Vagina (tissue), 2 donors: ENCODE measurements at regions not wholly inside any gene's neighbourhood (a gene's known extent, or its start where the extent isn't known, plus 50 kb on each side); places are given as distances from the start of the nearest gene placed in this dataset.

Source experiments
- DNase-seq, 2 donors: peaks; one replicate each; pipeline ENCODE4 v3.0.0-alpha.2; 2017; ENCODE audit errors: extremely low spot score in 2 of 2
- H3K27ac ChIP-seq: fragments of 200-600 bp; sonication (generic); one replicate; pipeline ENCODE4 v1.5.1; 2019
- H3K27me3 ChIP-seq: fragments of 200-600 bp; sonication (generic); one replicate; pipeline ENCODE4 v1.5.1; 2019
- H3K36me3 ChIP-seq, 2 donors: fragments of 200-600 bp; sonication (generic); one replicate each; pipeline ENCODE4 v1.5.1; 2017 to 2019
- H3K4me1 ChIP-seq: fragments of 200-600 bp; sonication (generic); one replicate; pipeline ENCODE4 v1.5.1; 2019
- H3K4me3 ChIP-seq, 2 donors: fragments of 200-600 bp; sonication (generic); 1 replicate in 1 of 2; 2 replicates in 1 of 2; pipeline ENCODE4 v1.5.1; 2016 to 2019
- H3K9me3 ChIP-seq: fragments of 200-600 bp; sonication (generic); one replicate; pipeline ENCODE4 v1.5.1; 2019
- POLR2A ChIP-seq, 2 donors: fragments of 450-650 bp; IDR thresholded peaks; one replicate each; pipeline ENCODE4 v1.6.1; 2017; ENCODE audit warnings: antibody characterized with exemption in 2 of 2, mild to moderate bottlenecking in 2 of 2, moderate library complexity in 2 of 2
- POLR2AphosphoS5 ChIP-seq, 2 donors: sonication (generic); formaldehyde crosslinking; IDR thresholded peaks; one replicate each; pipeline ENCODE4 v1.9.0; 2017; ENCODE audit warnings: antibody characterized with exemption in 2 of 2, mild to moderate bottlenecking in 2 of 2, low read depth in 1 of 2; ENCODE audit not compliant: insufficient read depth in 1 of 2
- intact Hi-C: fragments of 100-400 bp; cut with DNase I; formaldehyde crosslinking; loops from one replicate; pipeline ENCODE4 v1.15.1; 2023
- TF ChIP-seq, protein P1 (sequence below), 3 experiments: fragments of 450-650 bp in 2 of 3; fragments of 200-600 bp in 1 of 3; sonication (generic) in 1 of 3; IDR thresholded peaks; one replicate each; pipeline ENCODE4 v1.5.1; 2017 to 2019; ENCODE audit warnings: antibody characterized with exemption in 3 of 3, mild to moderate bottlenecking in 2 of 3, moderate library complexity in 2 of 3

DNA sequence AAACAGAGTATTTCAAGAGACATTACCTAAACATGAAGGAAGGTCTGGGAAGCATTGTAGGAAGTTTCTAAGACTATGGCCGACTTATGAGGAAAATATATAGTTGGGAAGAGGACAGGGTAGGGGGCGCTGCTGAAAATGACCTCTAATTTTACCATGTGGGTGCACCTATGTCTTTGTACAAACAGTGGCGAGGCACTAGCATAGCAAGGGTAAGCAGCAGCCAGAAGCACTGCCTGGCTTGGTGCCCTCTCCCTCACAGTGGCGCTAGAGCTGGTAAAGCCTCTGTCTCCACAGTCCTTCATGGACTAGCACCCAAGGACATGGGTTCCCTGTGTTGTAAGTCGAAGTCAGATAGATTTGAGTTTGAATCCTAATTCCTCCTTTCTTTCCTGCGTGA, 461.2 kb downstream of the INHBA start:
- Histone ChIP-seq H3K4me3 (no peak overlapping the region), H3K36me3 (no peaks in the 10 kb centered on the region), H3K9me3 (no peaks in the 10 kb centered on the region), H3K4me1 (no peaks in the 10 kb centered on the region), H3K27ac (no peak overlapping the region), H3K27me3 (no peaks in the 10 kb centered on the region)
- TF ChIP-seq POLR2A (IDR thresholded peaks at IDR 0.05) = no peak
- TF ChIP-seq POLR2AphosphoS5 (IDR thresholded peaks at IDR 0.05; ENCODE audit: insufficient read depth in 1 of 2, low read depth in 1 of 2) = no peak
- TF ChIP-seq, protein P1, sequence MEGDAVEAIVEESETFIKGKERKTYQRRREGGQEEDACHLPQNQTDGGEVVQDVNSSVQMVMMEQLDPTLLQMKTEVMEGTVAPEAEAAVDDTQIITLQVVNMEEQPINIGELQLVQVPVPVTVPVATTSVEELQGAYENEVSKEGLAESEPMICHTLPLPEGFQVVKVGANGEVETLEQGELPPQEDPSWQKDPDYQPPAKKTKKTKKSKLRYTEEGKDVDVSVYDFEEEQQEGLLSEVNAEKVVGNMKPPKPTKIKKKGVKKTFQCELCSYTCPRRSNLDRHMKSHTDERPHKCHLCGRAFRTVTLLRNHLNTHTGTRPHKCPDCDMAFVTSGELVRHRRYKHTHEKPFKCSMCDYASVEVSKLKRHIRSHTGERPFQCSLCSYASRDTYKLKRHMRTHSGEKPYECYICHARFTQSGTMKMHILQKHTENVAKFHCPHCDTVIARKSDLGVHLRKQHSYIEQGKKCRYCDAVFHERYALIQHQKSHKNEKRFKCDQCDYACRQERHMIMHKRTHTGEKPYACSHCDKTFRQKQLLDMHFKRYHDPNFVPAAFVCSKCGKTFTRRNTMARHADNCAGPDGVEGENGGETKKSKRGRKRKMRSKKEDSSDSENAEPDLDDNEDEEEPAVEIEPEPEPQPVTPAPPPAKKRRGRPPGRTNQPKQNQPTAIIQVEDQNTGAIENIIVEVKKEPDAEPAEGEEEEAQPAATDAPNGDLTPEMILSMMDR (IDR thresholded peaks at IDR 0.05) = no peak
- intact Hi-C loops = no loop called here
- no peak for DNase-seq

DNA sequence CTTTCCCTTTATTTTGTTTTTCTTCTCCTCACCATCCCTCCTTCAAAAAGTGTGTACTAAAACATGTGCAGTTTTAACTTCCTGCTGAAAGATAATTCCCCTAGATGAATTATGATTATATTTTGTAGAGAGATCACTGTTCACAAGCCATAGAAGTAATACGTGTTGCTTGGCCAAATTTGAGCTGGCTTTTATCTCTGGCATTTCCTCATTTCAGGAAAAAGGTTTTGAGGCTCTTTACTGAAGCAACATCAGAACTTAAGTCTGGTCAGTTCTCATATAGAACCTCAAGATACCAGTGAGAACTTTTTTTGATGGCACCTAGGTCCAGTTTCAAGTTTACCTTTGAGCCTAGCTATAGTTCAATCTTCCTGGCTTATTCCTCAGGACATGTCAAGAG, 463.3 kb downstream of the INHBA start:
- no peak overlapping the region for H3K27ac ChIP-seq
- no peaks in the 10 kb centered on the region for H3K27me3 ChIP-seq
- H3K4me1 ChIP-seq = no peaks in the 10 kb centered on the region
- no peak overlapping the region for H3K4me3 ChIP-seq
- no peaks in the 10 kb centered on the region for H3K9me3 ChIP-seq
- intact Hi-C loops = no loop called here
- no peak for TF ChIP-seq POLR2AphosphoS5 (IDR thresholded peaks at IDR 0.05; ENCODE audit: insufficient read depth in 1 of 2, low read depth in 1 of 2)
- TF ChIP-seq, protein P1 (IDR thresholded peaks at IDR 0.05) = no peak
- TF ChIP-seq POLR2A (IDR thresholded peaks at IDR 0.05) = no peak
- DNase-seq = no peak
- no peaks in the 10 kb centered on the region for H3K36me3 ChIP-seq

DNA sequence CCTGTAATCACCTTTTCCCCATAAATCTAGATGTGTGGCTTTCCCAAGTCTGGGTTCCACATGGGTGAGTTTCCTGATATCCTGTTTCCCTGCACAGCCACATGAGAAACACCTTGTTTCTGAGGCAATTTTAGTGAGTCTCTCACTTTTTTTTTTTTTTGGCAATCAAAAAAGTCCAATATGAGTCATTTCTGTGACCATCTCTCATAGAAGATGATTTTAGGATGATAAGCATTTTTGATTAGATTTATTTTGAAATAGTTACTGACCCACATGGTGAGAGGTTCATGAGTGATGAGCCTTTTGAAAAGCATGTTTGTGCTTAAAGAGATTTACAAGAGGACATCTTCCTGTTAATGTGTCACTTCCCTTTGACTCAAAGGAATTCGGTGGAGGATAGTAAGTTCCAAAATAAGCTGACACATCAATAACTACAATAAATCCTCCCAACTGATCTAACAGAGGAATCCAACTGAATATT, 464.0 kb downstream of the INHBA start:
- TF ChIP-seq, protein P1 (IDR thresholded peaks at IDR 0.05) = no peak
- no peak for TF ChIP-seq POLR2AphosphoS5 (IDR thresholded peaks at IDR 0.05; ENCODE audit: insufficient read depth in 1 of 2, low read depth in 1 of 2)
- no peak for TF ChIP-seq POLR2A (IDR thresholded peaks at IDR 0.05)
- Histone ChIP-seq H3K4me1 (no peaks in the 10 kb centered on the region), H3K36me3 (no peaks in the 10 kb centered on the region), H3K9me3 (no peaks in the 10 kb centered on the region), H3K4me3 (no peak overlapping the region), H3K27me3 (no peaks in the 10 kb centered on the region), H3K27ac (no peak overlapping the region)
- DNase-seq = no peak
- intact Hi-C loops = no loop called here

DNA sequence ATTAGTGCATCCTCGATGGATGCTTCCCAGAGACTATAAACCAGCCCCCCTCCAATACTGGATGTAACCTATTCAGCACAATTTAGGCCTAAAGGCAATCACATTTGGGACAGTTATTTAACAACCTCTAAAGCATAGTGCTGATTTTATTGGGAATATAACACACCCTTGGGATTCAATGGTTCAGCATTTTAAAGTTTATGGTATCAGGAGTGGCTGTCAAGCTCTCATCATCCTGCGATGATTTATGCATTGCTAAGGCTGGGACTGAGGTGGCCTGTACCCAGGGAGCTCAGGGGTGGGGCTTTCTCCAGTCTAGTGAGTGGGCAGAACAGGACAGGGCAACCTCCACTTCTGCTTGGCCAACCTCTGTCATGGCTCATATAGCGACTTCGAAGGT, 464.9 kb downstream of the INHBA start:
- TF ChIP-seq POLR2A (IDR thresholded peaks at IDR 0.05) (no peak), POLR2AphosphoS5 (IDR thresholded peaks at IDR 0.05; ENCODE audit: insufficient read depth in 1 of 2, low read depth in 1 of 2) (no peak)
- TF ChIP-seq, protein P1 (IDR thresholded peaks at IDR 0.05) = no peak
- Histone ChIP-seq H3K4me1 (no peaks in the 10 kb centered on the region), H3K27me3 (no peaks in the 10 kb centered on the region), H3K36me3 (no peaks in the 10 kb centered on the region), H3K4me3 (no peak overlapping the region), H3K27ac (no peak overlapping the region), H3K9me3 (no peaks in the 10 kb centered on the region)
- intact Hi-C loops = no loop called here
- no peak for DNase-seq

DNA sequence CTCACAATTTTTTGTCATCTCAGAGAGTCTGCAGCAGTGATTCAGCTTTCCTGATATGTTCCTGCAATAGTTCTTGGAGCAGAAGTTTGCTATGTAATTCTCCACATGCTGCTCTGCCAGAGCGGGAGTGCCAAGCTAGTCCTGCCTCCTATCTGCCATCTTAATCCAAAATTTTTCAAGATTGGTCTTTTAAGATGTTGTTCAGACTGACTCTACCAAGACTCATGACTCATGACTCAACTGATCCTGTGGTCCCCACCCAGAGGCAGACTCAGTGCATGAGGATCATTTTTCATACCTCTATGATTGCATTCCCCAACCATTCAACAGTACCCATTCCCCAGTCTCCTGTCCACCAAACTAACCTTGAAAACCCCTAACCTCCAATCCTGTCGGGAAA, 470.8 kb downstream of the INHBA start:
- Histone ChIP-seq H3K4me1 (no peaks in the 10 kb centered on the region), H3K4me3 (no peak overlapping the region), H3K36me3 (no peaks in the 10 kb centered on the region), H3K27ac (no peak overlapping the region), H3K27me3 (no peaks in the 10 kb centered on the region), H3K9me3 (no peaks in the 10 kb centered on the region)
- TF ChIP-seq POLR2AphosphoS5 (IDR thresholded peaks at IDR 0.05; ENCODE audit: insufficient read depth in 1 of 2, low read depth in 1 of 2) = no peak
- no peak for TF ChIP-seq POLR2A (IDR thresholded peaks at IDR 0.05)
- TF ChIP-seq, protein P1 (IDR thresholded peaks at IDR 0.05) = no peak
- no peak for DNase-seq
- intact Hi-C loops = no loop called here
